A549 (cell line): ENCODE measurements at regions not wholly inside any gene's neighbourhood (a gene's known extent, or its start where the extent isn't known, plus 50 kb on each side); places are given as distances from the start of the nearest gene placed in this dataset.

Experiments used
- ESRRA ChIP-seq: fragments of 150-350 bp; IDR thresholded peaks from 2 replicates; pipeline ENCODE4 v1.6.1; 2014; ENCODE audit warnings: mild to moderate bottlenecking, low read length, borderline replicate concordance
- TF ChIP-seq, protein P1 (sequence below): fragments of >200 bp; sonication (Bioruptor Twin); formaldehyde crosslinking; IDR thresholded peaks from 3 replicates; pipeline ENCODE4 v1.5.1; 2016

GRCh38 chr4:23036921-23037495 is 344.3 kb downstream of the GBA3 start:
- TF ChIP-seq, protein P1, sequence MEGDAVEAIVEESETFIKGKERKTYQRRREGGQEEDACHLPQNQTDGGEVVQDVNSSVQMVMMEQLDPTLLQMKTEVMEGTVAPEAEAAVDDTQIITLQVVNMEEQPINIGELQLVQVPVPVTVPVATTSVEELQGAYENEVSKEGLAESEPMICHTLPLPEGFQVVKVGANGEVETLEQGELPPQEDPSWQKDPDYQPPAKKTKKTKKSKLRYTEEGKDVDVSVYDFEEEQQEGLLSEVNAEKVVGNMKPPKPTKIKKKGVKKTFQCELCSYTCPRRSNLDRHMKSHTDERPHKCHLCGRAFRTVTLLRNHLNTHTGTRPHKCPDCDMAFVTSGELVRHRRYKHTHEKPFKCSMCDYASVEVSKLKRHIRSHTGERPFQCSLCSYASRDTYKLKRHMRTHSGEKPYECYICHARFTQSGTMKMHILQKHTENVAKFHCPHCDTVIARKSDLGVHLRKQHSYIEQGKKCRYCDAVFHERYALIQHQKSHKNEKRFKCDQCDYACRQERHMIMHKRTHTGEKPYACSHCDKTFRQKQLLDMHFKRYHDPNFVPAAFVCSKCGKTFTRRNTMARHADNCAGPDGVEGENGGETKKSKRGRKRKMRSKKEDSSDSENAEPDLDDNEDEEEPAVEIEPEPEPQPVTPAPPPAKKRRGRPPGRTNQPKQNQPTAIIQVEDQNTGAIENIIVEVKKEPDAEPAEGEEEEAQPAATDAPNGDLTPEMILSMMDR, result no peak
- no peak for TF ChIP-seq ESRRA
